ENCODE measurements at regions not wholly inside any gene's neighbourhood (a gene's known extent, or its start where the extent isn't known, plus 50 kb on each side); places are given as distances from the start of the nearest gene placed in this dataset.

DNA sequence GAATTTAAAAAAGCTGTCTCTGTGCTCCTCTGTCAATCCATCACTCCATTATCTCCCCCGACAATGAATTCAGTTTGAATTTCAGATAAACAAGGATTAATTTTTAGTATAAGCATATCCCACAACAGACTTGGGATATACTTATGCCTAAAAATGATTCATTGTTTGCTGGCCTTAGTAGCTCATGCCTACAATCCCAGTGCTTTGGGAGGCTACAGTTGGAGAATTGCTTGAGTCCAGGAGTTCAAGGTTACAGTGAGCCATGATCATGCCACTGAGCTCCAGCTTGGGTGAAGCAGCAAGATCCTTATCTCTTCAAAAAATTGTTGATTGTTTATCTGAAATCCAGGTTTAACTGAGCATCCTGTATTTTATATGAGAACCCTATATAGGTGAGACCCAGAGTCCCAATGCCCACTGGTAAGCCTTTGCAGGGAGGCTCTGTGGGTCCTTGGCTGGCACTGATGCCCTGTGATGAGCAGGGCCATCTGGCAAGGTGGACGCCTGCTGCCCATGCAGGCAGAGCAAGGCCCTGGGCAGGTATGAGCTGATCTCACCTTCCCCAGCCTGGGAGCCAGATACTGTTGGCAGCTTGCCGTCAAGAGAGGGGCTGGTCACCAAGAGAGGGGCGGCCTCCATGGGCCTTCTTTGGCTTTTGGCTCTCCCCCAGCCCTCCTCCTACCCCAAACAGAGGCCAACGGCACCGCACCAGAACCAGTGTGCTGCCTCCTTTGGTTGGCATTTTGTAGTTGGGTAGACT, 158.7 kb downstream of the SEC14L1 start:
- Histone ChIP-seq H3K36me3 (no peaks in the 10 kb centered on the region), H3K9me3 (no peaks in the 10 kb centered on the region), H3K27me3 (no peaks in the 10 kb centered on the region), H3K4me3 (no peak overlapping the region), H3K27ac (no peak overlapping the region), H3K4me1 (ENCODE audit: insufficient read depth) (peaks cover 1% of the 10 kb centered on the region)
- intact Hi-C loops (cut with DNase I): no loop called here
- 88 to 92% (median 90%) methylated on average over 6 of the region's 6 CpGs for WGBS, 3 donors
- no peak for DNase-seq
- TF ChIP-seq POLR2A (IDR thresholded peaks at IDR 0.05) (no peak), EP300 (IDR thresholded peaks at IDR 0.05) (no peak)
- TF ChIP-seq, protein P1, sequence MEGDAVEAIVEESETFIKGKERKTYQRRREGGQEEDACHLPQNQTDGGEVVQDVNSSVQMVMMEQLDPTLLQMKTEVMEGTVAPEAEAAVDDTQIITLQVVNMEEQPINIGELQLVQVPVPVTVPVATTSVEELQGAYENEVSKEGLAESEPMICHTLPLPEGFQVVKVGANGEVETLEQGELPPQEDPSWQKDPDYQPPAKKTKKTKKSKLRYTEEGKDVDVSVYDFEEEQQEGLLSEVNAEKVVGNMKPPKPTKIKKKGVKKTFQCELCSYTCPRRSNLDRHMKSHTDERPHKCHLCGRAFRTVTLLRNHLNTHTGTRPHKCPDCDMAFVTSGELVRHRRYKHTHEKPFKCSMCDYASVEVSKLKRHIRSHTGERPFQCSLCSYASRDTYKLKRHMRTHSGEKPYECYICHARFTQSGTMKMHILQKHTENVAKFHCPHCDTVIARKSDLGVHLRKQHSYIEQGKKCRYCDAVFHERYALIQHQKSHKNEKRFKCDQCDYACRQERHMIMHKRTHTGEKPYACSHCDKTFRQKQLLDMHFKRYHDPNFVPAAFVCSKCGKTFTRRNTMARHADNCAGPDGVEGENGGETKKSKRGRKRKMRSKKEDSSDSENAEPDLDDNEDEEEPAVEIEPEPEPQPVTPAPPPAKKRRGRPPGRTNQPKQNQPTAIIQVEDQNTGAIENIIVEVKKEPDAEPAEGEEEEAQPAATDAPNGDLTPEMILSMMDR (IDR thresholded peaks at IDR 0.05): no peak

DNA sequence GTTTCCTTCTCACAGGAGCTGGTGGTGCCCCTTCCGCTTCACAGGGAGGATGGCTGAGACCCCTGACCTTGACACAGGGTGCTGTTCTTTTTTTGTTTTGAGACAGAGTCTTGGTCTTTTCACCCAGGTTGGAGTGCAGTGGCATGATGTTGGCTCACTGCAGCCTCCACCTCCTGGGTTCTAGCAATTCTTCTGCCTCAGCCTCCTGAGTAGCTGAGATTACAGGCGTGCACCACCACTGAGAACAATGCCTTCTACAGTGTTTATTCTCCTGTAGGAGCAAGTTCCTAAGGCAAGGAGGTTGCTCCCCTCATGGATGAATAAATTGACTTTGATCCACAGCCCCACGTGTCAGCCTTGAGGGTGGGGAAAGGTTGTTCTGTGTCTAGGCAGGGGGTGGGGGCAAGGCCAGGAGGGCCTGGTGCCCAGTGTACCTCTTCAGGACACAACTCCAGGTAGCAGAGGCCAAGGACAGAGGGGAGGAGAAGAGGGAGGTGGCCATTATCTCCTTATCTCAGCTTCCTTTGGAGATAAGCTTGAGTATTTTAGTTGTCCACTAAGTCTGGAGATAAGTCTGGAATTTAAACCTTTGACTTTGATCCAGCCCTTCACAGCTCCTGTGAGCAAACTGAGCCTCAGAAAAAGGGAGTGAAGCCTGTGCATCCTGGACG, 159.4 kb downstream of the SEC14L1 start:
- Histone ChIP-seq H3K27ac (no peak overlapping the region), H3K4me3 (no peak overlapping the region), H3K4me1 (ENCODE audit: insufficient read depth) (peaks cover 9% of the 10 kb centered on the region), H3K9me3 (no peaks in the 10 kb centered on the region), H3K36me3 (no peaks in the 10 kb centered on the region), H3K27me3 (no peaks in the 10 kb centered on the region)
- TF ChIP-seq, protein P1 (IDR thresholded peaks at IDR 0.05): no peak
- no peak for TF ChIP-seq POLR2A (IDR thresholded peaks at IDR 0.05)
- TF ChIP-seq EP300 (IDR thresholded peaks at IDR 0.05): no peak
- DNase-seq: no peak
- intact Hi-C loops (cut with DNase I): no loop called here
- 58 to 67% (median 59%) methylated on average over 4 of the region's 4 CpGs for WGBS, 3 donors

DNA sequence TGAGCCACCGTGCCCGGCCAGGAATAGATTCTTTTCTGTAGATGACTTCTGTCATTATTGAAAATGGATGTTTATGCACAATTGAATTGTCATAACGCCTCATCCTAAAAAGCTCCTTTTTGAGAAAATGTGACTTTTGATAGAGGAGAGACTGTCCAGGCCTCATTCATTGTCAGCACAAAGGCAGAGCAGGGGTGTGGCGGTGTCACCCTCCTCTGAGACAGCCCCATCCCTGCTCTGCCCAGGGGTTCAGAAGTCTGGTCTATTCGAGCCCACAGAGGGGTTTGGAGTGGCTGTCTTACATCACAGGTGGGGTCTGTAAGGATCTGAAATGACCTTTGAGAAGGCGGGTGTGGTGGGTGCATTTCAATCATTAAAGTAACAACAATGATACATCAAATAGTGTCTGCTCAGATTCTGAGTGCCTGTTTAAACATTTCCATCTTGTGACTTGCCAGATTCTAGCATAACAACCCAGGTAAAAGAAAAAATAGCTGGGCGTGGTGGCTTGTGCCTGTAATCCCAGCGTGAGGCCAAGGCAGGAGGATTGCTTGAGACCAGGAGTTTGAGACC, 161.0 kb downstream of the SEC14L1 start:
- Histone ChIP-seq H3K9me3 (no peaks in the 10 kb centered on the region), H3K27me3 (no peaks in the 10 kb centered on the region), H3K36me3 (no peaks in the 10 kb centered on the region), H3K27ac (no peak overlapping the region), H3K4me3 (no peak overlapping the region), H3K4me1 (ENCODE audit: insufficient read depth) (peaks cover 11% of the 10 kb centered on the region)
- intact Hi-C loops (cut with DNase I): no loop called here
- TF ChIP-seq EP300 (IDR thresholded peaks at IDR 0.05) (no peak), POLR2A (IDR thresholded peaks at IDR 0.05) (no peak)
- TF ChIP-seq, protein P1 (IDR thresholded peaks at IDR 0.05): no peak
- DNase-seq: no peak
- WGBS, 3 donors: 89 to 92% (median 92%) methylated on average over 8 of the region's 8 CpGs

DNA sequence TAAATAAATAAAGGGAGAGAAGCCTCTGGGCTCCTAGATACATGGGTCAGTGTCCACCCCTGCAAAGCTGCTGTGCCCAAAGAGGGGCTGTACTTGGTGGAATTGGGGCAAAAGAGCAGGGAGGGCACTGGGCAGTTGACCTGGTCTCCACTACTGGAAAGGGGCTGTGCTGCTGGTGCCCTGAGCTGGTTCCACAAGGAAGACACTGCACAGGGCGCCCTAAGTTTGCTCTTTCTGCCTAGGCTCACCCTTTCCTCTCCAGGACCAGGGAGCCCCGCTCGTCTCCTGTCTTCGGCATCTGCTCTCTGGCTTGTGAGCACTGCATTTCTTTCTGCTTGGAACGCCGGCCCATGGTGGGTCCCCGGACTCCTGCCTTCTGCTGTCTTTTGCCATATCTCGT, 161.9 kb downstream of the SEC14L1 start:
- Histone ChIP-seq H3K27me3 (no peaks in the 10 kb centered on the region), H3K4me3 (no peak overlapping the region), H3K36me3 (no peaks in the 10 kb centered on the region), H3K9me3 (no peaks in the 10 kb centered on the region), H3K4me1 (ENCODE audit: insufficient read depth) (peaks cover 11% of the 10 kb centered on the region), H3K27ac (no peak overlapping the region)
- TF ChIP-seq, protein P1 (IDR thresholded peaks at IDR 0.05): no peak
- TF ChIP-seq EP300 (IDR thresholded peaks at IDR 0.05): no peak
- DNase-seq: no peak
- WGBS, 3 donors: 95 to 98% (median 97%) methylated on average over 8 of the region's 8 CpGs
- intact Hi-C loops (cut with DNase I): no loop called here
